GM11168 (cell line): ENCODE measurements at regions not wholly inside any gene's neighbourhood (a gene's known extent, or its start where the extent isn't known, plus 50 kb on each side); places are given as distances from the start of the nearest gene placed in this dataset.
"Not testable (repeated sequence)": the region's sequence is repeated elsewhere in the genome, so short reads cannot be mapped to it uniquely, and the experiment has no call there.

Experiments
- in situ Hi-C: fragments of 300-500 bp; cut with MboI; formaldehyde crosslinking; loops from one replicate; pipeline ENCODE4 v1.12.0; 2022; ENCODE audit warnings: low sequenced_read_pairs; ENCODE audit not compliant: unreplicated experiment

DNA sequence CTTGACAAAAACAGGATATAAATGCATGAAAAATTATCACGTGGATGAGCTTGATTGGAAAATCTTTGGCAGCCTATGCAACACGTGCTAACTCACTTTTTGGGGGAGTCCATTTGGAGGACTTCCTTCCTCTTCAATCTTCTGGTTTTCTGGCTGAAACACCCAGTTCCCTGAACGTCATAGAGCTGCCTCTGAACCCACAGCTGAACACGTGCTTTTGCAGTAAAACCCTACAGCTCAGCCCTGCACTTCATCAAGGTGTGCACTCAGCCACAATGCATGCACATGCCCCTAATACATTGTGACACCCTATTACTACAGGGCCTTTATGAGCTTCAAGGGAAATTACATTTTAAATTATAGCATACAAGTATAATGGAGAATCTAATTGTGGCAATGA is 808.7 kb upstream of the AUTS2 start:
- in situ Hi-C loops: no loop called here

DNA sequence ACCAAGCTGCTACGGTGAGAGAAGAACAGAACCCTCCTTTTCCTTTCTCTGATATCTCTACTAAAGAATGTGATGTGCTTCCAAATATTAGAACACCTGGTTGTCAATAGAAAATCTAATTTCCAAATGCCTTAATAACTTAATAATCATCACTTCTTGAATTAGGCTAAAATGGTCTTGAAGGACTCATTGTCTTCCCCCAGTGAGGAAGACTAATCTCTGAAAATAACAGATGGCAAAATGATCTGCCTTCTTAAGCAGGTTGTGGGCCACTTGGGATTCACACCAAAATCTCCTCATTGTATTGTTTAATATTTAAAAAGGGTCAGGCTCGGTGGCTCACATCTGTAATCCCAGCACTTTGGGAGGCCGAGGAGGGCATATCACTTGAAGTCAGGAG is 805.9 kb upstream of the AUTS2 start:
- in situ Hi-C loops: no loop called here

DNA sequence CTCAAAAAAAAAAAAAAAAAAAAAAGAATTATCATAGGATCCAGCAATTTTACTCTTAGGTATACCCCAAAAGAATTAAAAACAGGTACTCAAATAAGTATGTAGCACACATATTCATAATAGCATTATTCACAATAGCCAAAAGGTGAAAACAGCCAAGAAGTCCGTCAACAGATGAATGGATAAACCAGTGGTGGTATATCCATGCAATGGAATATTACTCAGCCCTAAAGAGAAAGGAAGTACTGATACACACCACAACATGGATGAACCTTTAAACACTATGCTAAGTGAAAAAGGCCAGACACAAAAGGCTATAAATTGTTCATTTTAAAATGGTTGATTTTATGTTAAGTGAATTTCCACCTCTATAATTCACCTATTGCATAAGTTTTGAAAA is 804.8 kb upstream of the AUTS2 start:
- in situ Hi-C loops: no loop called here

DNA sequence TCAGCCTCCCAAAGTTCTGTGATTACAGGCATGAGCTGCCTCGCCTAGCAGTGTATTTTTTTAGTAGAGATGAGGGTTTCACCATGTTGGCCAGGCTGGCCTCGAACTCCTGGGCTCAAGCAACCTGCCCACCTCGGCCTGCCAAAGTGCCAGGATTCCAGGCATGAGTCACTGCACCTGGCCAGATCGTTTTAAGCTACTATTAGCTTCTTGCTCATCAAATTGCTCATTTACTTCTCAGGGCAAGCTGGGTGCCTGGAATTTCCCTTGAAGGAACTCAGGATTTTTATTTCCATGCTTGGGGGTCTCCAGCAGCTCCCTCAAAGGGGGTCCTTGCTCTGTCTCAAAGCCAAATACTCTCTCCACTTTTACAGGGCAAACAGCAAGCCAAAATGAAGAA is 798.0 kb upstream of the AUTS2 start:
- in situ Hi-C loops: no loop called here

DNA sequence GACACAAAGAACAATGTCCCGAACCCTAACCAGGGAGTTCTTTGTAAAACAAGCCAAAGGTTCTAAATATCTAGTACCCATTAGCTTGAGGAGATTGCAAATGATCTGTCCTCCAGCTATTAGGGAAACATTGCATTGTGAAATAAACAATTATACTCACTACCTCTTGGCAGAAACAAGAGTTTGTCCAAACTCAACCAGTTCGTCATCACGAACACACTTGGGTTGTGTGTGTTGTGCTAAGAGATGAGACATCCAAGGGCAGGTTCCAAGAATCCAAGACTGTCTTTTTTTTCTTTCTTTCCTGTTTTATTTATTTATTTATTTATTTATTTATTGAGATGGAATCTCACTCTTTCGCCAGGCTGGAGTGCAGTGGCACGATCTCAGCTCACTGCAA is 793.1 kb upstream of the AUTS2 start:
- in situ Hi-C loops: no loop called here

DNA sequence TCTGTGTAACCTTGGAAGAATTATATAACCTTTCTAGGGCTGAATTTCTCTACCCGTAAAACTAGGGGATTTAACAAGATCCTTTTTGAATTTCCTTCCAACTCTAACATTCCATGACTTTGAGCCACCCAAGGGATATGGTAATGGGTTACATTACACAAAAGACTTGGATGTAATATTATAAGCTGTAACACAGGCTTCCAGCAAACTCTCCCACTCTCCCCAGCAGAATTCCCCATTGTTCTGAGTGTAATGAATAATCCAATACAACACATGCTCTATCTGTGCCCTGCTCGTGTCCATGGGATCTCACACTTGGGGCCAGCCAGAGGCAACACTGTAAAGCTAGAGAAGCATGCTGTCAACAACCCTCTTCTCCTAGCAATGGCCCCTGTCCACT is 790.6 kb upstream of the AUTS2 start:
- in situ Hi-C loops: no loop called here

DNA sequence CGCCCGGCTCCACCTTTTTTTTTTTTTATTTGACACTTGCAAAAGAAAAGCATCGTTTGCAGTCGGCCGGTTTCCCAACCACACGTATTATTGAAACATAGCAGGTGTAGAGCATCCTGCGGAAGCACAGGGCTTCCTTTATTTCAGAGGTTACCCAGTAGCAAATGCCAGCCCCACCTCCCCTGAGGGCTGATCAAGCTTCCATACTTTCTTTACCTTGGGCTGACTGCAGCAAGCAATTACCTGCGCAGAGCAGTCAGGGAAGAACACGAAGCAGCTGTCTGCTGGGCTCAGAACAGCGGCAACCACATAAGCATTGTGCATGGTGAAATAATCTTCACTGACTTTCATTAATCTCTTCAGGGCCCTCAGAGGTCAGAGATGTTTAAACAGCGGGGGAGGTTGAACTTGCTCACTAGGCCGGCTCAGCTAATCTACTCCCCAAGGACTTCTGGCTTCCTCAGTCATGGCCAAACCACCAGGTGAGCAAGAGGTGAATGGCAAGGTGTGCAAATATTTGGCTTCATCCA is 784.7 kb upstream of the AUTS2 start:
- in situ Hi-C loops: no loop called here

DNA sequence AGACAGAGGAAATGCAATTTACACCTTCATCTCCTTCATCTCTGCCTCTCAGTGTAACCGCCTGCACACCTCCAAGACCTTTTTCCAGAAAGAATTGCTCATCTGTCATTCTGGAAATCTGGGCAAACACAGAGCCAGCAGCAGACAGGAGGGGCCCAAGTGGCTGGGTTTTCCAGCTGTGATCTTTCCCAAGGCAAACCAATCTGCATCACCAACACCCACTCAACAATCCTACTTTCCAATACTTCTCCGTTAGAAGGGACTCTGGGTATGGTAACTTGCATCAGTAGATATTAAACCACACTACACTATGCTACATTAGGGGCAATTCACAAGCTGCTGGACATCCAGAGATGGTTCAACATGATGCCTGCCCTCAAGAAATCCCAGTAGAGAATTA is 781.8 kb upstream of the AUTS2 start:
- in situ Hi-C loops: no loop called here

DNA sequence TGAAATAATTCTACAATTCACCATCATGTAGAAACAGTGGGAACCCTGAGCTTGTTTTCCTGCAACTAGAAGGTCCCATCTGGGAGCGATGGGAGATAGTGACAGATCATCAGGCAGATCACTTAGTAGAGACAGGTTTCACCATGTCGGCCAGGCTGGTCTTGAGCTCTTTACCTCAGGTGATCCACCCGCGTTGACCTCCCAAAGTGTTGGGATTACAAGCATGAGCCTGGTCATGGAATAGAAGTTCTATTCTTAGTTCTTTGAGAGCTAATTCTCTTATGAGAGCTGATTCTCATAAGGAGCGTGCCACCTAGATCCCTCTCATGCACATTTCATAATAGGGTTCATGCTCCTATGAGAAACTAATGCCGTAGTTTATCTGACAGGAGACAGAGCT is 778.0 kb upstream of the AUTS2 start:
- in situ Hi-C loops: no loop called here

DNA sequence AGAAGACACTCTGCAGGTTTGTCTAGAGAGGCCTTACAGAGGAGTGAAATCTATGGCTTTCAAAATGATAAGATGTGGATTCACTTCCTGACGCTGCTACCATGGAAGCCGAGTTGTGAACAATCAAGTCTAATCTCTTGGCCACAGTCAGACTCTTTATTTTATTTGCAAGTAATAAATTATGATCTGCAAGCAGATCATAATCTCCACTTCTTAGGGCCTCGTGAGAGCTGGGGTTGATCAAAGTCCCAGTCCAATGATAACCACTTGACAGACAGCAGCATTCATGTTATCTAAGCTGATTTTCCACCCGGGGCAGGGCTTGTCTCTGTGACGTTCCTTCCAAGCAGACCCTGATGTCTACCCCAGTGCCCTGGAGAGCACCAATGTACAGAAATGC is 776.4 kb upstream of the AUTS2 start:
- in situ Hi-C loops: no loop called here

DNA sequence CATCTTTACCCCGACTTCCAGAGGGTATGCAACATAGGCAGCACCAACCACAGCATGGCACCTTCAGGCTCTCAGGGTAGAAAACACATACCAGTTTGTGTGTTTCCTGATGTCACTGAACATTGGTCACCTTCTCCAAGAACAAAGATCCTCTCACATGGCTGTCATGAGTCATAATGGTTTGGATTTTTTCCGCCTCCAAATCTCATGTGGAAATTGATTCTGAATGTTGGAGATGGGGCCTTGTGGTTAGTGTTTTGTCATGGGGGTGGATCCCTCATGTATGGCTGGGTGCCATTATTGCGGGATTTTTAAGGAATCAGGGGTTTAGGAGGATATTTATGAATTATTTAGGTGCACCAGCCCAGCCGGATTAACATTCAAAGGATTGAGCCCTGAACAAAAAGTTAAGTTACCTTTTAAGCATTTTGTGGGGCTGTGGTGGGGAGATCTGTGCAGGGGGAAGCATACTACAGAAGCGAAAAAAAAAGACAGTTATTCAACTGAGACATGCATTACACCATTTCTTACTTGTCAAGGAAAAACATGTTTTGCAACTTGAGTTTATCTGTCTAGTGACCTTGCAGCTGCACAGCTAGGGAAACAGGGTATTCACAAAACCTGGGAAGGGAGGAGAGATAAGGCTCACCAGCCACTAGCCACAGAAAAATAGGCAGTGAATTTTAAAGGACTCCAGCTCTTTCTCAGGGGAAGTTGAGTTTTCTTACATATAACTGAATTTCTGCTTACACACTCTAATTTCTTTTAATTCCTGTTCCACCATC is 774.1 kb upstream of the AUTS2 start:
- in situ Hi-C loops: no loop called here

DNA sequence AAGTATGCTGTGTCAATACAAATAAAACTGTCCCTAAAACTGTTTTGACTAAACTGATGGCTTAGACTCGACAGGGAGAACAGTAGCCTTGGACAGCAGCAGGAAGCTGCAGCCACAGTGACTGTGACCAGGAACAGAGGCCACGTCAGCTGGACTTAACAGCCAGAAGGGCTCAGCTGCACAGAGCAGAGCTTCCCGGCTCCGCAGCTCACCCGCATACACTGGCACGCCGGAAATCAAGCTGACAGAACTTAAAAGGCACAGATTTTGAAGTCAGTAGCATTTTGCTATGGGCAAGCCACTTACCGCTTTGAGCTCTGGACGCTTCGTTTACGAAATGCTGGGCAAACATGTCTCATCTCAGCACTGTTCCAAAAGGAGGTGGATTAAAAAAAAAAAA is 769.7 kb upstream of the AUTS2 start:
- in situ Hi-C loops: no loop called here

DNA sequence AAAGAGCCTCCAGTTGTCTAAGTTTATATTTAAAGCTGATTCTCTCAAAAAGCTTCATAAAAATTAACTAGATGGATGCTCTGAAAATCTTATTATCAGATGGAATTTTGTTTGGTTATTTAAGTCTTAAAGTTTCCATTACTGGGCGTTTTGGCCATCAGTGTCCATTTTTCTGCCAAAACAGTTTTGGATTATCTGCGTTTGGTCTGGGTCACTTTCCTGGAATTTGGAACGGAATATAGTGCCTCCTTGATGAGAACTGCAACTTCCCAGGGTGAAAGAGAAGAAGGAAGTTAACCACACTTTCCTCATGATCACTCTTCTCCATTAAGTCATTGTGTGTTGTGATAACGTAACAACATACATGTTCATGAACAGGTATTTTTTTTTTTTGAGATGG is 764.9 kb upstream of the AUTS2 start:
- in situ Hi-C loops: no loop called here

DNA sequence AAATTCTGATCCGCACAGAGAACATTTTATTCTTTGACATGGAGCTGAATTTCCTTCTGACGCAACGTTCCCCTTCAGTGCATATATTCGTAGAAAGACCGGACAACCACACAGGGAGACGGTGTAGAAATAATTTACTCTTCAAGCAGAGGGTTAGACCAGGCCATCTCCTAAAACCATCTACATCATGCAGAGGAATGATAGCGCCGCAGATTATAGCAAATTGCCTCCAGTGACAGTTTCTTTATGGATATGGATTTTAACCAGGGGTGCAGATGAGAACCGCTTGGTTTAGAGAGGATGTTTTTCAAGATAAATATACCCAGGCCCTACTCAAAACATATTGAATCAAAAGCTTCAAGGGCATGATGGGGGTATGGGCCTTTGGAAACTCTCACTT is 759.3 kb upstream of the AUTS2 start:
- in situ Hi-C loops: no loop called here

DNA sequence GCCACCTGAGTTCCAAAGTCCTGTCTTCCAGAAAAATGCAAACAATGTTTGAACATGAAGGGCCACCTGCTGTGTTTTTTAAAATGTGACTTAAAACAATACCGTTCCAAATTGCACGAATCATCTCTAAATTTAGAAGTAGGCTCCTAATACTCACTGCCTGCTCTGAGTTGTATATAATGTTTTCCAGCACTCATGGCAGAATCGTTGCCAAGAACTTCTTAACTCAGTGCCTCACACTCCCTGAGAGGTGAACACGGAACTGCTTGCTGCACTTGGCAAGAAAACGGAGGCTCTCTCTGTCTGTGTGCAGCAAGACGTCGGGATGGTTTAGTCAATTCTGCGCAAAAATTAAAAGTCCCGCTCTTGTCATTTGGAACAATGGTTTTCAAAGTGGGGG is 757.3 kb upstream of the AUTS2 start:
- in situ Hi-C loops: no loop called here

DNA sequence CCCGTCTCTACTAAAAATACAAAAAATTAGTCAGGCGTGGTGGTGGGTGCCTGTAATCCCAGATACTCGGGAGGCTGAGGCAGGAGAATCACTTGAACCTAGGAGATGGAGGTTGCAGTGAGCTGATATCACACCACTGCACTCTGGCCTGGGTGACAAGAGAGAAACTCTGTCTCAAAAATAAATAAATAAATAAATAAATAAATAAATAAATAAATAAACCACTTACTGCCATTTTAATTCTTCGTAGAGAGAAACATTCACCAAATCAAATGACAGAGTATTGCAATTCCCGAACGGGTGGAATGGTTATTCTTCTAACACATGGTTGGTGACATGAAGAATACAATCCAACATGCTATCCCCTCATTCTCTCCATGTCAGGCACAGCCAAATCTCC is 754.3 kb upstream of the AUTS2 start:
- in situ Hi-C loops: not testable (repeated sequence)

DNA sequence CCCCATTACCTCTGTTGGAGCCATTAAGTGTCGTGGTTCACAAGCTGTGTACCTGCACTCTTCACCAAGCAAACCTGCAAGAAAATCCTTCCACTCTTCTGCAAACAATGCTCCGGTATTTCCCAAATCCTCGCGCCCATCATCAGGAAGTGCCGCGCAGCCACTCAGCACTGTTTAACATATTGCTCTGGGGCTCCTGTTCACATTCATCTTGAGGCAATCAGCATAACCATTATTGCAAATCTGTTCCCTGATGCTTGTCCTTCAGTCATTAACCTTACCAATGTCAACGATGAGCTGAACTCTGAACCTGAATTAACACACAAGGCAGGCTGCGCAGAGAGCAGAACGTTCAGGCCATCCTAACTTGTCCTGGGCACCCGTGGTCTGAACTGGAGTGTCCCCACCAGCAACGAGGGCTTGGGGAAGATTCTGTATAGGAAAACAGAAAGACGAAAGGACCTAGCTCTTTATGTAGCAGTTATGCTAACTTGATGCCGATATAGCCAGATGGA is 751.4 kb upstream of the AUTS2 start:
- in situ Hi-C loops: no loop called here

DNA sequence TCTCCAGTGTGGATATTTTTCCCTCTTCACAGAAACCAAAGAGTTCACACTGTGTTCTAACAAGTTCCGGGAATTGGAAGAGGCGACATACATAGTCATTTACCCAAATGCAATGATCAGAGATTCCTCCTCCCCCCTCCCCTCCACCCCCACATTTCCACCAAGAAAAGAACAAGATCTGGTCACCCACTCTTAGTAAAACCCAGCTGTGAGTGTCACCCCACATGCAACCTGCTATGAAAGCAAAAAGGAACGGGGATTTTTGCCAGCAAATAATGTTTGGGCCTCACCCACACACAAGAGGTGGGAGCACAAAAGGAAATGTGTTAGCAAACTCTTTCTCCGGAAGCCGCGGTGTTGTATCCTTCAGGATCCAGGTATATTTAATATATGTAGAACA is 745.0 kb upstream of the AUTS2 start:
- in situ Hi-C loops: no loop called here

DNA sequence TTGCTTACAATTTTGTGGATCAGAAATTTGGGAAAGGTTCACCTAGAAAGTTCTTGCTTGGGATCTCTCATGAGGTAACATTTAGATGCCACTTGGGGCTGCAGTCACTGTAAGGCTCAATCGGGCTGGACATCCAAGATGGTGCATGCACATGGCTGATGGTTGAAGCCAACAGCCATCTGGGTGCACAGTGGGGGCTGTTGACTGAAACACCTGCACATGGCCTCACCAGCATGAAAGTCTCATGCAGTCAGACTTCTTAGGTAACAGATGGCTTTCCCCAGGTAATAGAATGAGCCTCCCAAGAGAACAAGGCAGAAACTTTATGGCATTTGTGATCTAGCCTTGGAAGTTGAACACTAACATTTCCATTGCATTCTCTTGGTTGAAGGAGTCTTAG is 740.7 kb upstream of the AUTS2 start:
- in situ Hi-C loops: no loop called here

DNA sequence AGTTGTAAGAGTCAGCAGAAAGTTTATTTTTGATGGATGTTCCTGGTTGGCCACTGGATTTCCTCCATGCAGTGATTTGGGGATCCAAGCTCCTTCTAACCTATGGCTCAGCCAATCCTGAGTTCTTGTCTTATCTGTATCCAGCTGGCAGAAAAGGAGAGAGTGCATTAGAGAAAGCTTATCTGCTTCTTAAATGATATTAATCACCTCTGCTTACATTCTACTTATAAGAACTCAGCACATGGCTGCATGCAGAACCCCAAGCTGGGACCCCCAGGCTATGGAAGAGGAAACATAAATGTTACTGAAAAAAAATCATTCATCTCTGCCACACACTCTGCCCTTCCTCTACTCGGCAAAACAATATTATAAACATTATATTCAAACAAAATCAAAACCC is 739.8 kb upstream of the AUTS2 start:
- in situ Hi-C loops: no loop called here

DNA sequence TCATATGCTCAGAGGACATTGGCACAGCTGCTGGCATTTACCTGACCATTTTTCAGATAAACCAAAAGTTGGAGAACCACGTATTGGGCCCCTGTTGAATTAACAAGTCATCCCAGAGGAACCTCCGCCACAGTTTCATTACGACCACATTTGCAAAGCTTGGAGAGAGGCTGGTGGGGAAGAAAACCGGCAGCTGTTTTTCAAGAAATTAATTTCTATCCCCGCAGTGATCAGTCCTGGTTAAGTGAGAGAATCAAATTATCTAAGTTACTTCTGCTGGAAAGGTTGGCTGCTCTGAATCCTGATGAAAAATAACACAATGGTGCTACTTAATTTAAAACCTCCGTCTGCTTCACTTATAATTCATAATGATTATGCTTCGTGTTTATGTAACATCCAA is 737.1 kb upstream of the AUTS2 start:
- in situ Hi-C loops: no loop called here

DNA sequence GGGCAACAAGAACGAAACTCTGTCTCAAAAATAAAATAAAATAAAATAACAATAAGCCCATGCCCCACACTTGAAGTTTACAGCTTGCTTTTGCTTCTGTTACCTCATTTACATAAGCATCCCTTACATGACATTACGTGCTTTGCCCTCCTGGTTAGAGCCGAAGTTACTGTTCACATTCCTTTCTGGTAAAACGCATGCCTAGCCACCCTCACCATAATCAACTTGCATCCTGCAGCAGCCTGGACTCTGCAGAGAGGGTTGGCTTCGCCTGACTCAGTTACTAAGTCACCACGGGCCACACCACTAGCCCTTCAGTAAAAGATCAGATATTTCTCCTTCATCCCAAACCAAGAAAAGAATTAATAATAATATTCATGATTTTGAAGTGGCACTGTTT is 736.0 kb upstream of the AUTS2 start:
- in situ Hi-C loops: no loop called here
